NCI-H187 treated with DMSO at 0.1 percent for 48 hours (cell line): ENCODE measurements at regions not wholly inside any gene's neighbourhood (a gene's known extent, or its start where the extent isn't known, plus 50 kb on each side); places are given as distances from the start of the nearest gene placed in this dataset.

ENCODE experiments used
- DNase-seq: peaks from one replicate; lab custom pipeline; 2025; lab: John Stamatoyannopoulos, UW

- DNase-seq = no peak
These were observed 62.7 kb upstream of the IGFBP3 start for GRCh38 chr7:45983720-45984255.

GRCh38 chr7:45982907-45983719 lies 62.0 kb upstream of the IGFBP3 start:
- DNase-seq = no peak

- no peak for DNase-seq
These were observed 61.1 kb upstream of the IGFBP3 start for GRCh38 chr7:45982132-45982531.

- no peak for DNase-seq
These were observed 59.9 kb upstream of the IGFBP3 start for GRCh38 chr7:45980973-45981372.

- DNase-seq = no peak
These were observed 59.3 kb upstream of the IGFBP3 start for GRCh38 chr7:45980181-45980905.

- DNase-seq = no peak
These were observed 58.5 kb upstream of the IGFBP3 start for GRCh38 chr7:45979275-45980180.

- DNase-seq = no peak
These were observed 57.7 kb upstream of the IGFBP3 start for GRCh38 chr7:45978731-45979211.

GRCh38 chr7:45978010-45978681 lies 57.1 kb upstream of the IGFBP3 start:
- DNase-seq = no peak

- DNase-seq = no peak
These were observed 56.2 kb upstream of the IGFBP3 start for GRCh38 chr7:45977256-45977780.

GRCh38 chr7:45976485-45976856 lies 55.4 kb upstream of the IGFBP3 start:
- no peak for DNase-seq

GRCh38 chr7:45975847-45976484 lies 54.9 kb upstream of the IGFBP3 start:
- DNase-seq = no peak

GRCh38 chr7:45975367-45975766 lies 54.3 kb upstream of the IGFBP3 start:
- DNase-seq = no peak

GRCh38 chr7:45974540-45975360 lies 53.7 kb upstream of the IGFBP3 start:
- DNase-seq = no peak

GRCh38 chr7:45973725-45974532 lies 52.9 kb upstream of the IGFBP3 start:
- DNase-seq = no peak

GRCh38 chr7:45972629-45973312 lies 51.7 kb upstream of the IGFBP3 start:
- DNase-seq = no peak

- no peak for DNase-seq
These were observed 50.6 kb upstream of the IGFBP3 start for GRCh38 chr7:45971661-45972175.

GRCh38 chr7:45971171-45971570 lies 50.1 kb upstream of the IGFBP3 start:
- DNase-seq = no peak
